ENCODE measurements at regions not wholly inside any gene's neighbourhood (a gene's known extent, or its start where the extent isn't known, plus 50 kb on each side); places are given as distances from the start of the nearest gene placed in this dataset.
A peak's percentile ranks its signal among the peaks of the same experiment; 100 is the strongest.

- DNase-seq (ENCODE audit: unreplicated experiment) = no peak
- ChIA-PET POLR2A (interaction anchor here (0.7 kb wide), 1 partner anchor 1164 kb away, joined by 3 read pairs; no protein-coding TSS in a partner anchor), CTCF (interaction anchor here (0.6 to 1.9 kb wide), 7 partner anchors 13 to 703 kb away, joined by 3 to 9 read pairs (median 3); no protein-coding TSS in a partner anchor)
- H3K36me3 Mint-ChIP-seq (ENCODE audit: insufficient read depth, unreplicated experiment) = no peaks in the 10 kb centered on the region
- H3K9me3 Mint-ChIP-seq (ENCODE audit: unreplicated experiment) = no peaks in the 10 kb centered on the region
- intact Hi-C loops (cut with micrococcal nuclease) = loop anchor here (5.0 kb wide), 1 partner anchor 1216 kb away; no protein-coding TSS in a partner anchor
- H3K4me1 Mint-ChIP-seq (ENCODE audit: insufficient read depth, unreplicated experiment) = no peaks in the 10 kb centered on the region
- no peaks in the 10 kb centered on the region for H3K27me3 Mint-ChIP-seq (ENCODE audit: insufficient read depth, unreplicated experiment)
- BruUV-seq (replicated peaks) = no TSS peak
- TF ChIP-seq, protein P1, sequence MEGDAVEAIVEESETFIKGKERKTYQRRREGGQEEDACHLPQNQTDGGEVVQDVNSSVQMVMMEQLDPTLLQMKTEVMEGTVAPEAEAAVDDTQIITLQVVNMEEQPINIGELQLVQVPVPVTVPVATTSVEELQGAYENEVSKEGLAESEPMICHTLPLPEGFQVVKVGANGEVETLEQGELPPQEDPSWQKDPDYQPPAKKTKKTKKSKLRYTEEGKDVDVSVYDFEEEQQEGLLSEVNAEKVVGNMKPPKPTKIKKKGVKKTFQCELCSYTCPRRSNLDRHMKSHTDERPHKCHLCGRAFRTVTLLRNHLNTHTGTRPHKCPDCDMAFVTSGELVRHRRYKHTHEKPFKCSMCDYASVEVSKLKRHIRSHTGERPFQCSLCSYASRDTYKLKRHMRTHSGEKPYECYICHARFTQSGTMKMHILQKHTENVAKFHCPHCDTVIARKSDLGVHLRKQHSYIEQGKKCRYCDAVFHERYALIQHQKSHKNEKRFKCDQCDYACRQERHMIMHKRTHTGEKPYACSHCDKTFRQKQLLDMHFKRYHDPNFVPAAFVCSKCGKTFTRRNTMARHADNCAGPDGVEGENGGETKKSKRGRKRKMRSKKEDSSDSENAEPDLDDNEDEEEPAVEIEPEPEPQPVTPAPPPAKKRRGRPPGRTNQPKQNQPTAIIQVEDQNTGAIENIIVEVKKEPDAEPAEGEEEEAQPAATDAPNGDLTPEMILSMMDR (IDR thresholded peaks at IDR 0.05; ENCODE audit: unreplicated experiment) = no peak
- no peak overlapping the region for H3K27ac Mint-ChIP-seq (ENCODE audit: low read depth, unreplicated experiment)
- H3K4me3 Mint-ChIP-seq (ENCODE audit: unreplicated experiment) = no peak overlapping the region
Observed at GRCh38 chr12:125531574-125531973, 466.3 kb downstream of the AACS start.

DNA sequence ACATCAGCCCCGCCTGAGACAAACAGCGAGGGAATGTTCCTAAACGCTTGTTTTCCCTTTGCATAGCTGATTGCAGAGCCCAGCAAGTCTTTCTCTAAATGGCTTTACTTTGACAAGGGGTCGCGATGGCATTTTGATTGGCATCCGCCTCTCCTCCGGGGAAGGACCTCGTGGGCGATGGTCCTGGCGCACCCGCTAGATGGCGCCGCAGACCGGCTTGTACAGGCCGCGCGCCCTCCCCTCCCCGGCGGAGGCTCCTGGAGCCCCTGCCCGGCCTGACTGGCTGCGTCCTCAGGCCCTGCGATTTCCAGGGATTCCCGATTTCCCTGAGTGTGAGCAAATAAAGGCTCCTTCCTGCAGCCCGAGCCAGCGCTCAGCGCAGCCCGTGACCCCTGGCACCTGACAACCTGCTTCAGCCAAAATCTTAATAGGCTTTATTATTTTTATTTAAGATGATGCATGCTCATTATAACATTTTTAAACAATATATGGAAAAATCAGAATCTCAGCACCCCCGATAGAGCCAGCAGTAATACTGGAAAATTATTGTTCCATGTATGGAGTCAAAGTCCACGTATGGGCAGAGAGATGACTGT, 468.3 kb downstream of the AACS start:
- H3K27me3 Mint-ChIP-seq (ENCODE audit: insufficient read depth, unreplicated experiment) = no peaks in the 10 kb centered on the region
- CTCF ChIA-PET = interaction anchor here (0.6 to 4.0 kb wide), 30 partner anchors 9 to 1834 kb away, joined by 3 to 12 read pairs (median 3); no protein-coding TSS in a partner anchor
- BruUV-seq (replicated peaks) = no TSS peak
- no peaks in the 10 kb centered on the region for H3K4me1 Mint-ChIP-seq (ENCODE audit: insufficient read depth, unreplicated experiment)
- intact Hi-C loops (cut with micrococcal nuclease) = loop anchor here (1.0 to 5.0 kb wide), 3 partner anchors 1083 to 1341 kb away; no protein-coding TSS in a partner anchor
- POLR2A ChIA-PET = no interaction called here
- TF ChIP-seq, protein P1 (IDR thresholded peaks at IDR 0.05; ENCODE audit: unreplicated experiment) = peak; percentile 90
- H3K9me3 Mint-ChIP-seq (ENCODE audit: unreplicated experiment) = no peaks in the 10 kb centered on the region
- no peak overlapping the region for H3K4me3 Mint-ChIP-seq (ENCODE audit: unreplicated experiment)
- peak; percentile 34 for DNase-seq (ENCODE audit: unreplicated experiment)
- no peak overlapping the region for H3K27ac Mint-ChIP-seq (ENCODE audit: low read depth, unreplicated experiment)
- H3K36me3 Mint-ChIP-seq (ENCODE audit: insufficient read depth, unreplicated experiment) = no peaks in the 10 kb centered on the region

GRCh38 chr12:125538401-125539199, 473.4 kb downstream of the AACS start:
- CTCF ChIA-PET = interaction anchor here (1.0 to 1.2 kb wide), 2 partner anchors 12 to 234 kb away, joined by 3 read pairs; no protein-coding TSS in a partner anchor
- TF ChIP-seq, protein P1 (IDR thresholded peaks at IDR 0.05; ENCODE audit: unreplicated experiment) = no peak
- peaks cover 5% of the 10 kb centered on the region for H3K4me1 Mint-ChIP-seq (ENCODE audit: insufficient read depth, unreplicated experiment)
- H3K27ac Mint-ChIP-seq (ENCODE audit: low read depth, unreplicated experiment) = no peak overlapping the region
- intact Hi-C loops (cut with micrococcal nuclease) = loop anchor here (5.0 kb wide), 1 partner anchor 514 kb away; no protein-coding TSS in a partner anchor
- H3K27me3 Mint-ChIP-seq (ENCODE audit: insufficient read depth, unreplicated experiment) = no peaks in the 10 kb centered on the region
- POLR2A ChIA-PET = no interaction called here
- H3K4me3 Mint-ChIP-seq (ENCODE audit: unreplicated experiment) = no peak overlapping the region
- DNase-seq (ENCODE audit: unreplicated experiment) = no peak
- BruUV-seq (replicated peaks) = no TSS peak
- H3K36me3 Mint-ChIP-seq (ENCODE audit: insufficient read depth, unreplicated experiment) = no peaks in the 10 kb centered on the region
- peaks cover 24% of the 10 kb centered on the region for H3K9me3 Mint-ChIP-seq (ENCODE audit: unreplicated experiment)

- Mint-ChIP-seq H3K36me3 (ENCODE audit: insufficient read depth, unreplicated experiment) (no peaks in the 10 kb centered on the region), H3K4me1 (ENCODE audit: insufficient read depth, unreplicated experiment) (peaks cover 5% of the 10 kb centered on the region), H3K27ac (ENCODE audit: low read depth, unreplicated experiment) (no peak overlapping the region), H3K4me3 (ENCODE audit: unreplicated experiment) (no peak overlapping the region), H3K9me3 (ENCODE audit: unreplicated experiment) (peaks cover 24% of the 10 kb centered on the region), H3K27me3 (ENCODE audit: insufficient read depth, unreplicated experiment) (no peaks in the 10 kb centered on the region)
- no TSS peak for BruUV-seq (replicated peaks)
- DNase-seq (ENCODE audit: unreplicated experiment) = no peak
- TF ChIP-seq, protein P1 (IDR thresholded peaks at IDR 0.05; ENCODE audit: unreplicated experiment) = no peak
- CTCF ChIA-PET = interaction anchor here (0.7 kb wide), 1 partner anchor 485 kb away, joined by 3 read pairs; no protein-coding TSS in a partner anchor
- intact Hi-C loops (cut with micrococcal nuclease) = no loop called here
- POLR2A ChIA-PET = interaction anchor here (1.0 kb wide), 1 partner anchor 9 kb away, joined by 3 read pairs; no protein-coding TSS in a partner anchor
Observed at GRCh38 chr12:125540580-125541204, 475.5 kb downstream of the AACS start.
